ENCODE measurements at regions not wholly inside any gene's neighbourhood (a gene's known extent, or its start where the extent isn't known, plus 50 kb on each side); places are given as distances from the start of the nearest gene placed in this dataset.
"Not testable (repeated sequence)": the region's sequence is repeated elsewhere in the genome, so short reads cannot be mapped to it uniquely, and the experiment has no call there.

DNA sequence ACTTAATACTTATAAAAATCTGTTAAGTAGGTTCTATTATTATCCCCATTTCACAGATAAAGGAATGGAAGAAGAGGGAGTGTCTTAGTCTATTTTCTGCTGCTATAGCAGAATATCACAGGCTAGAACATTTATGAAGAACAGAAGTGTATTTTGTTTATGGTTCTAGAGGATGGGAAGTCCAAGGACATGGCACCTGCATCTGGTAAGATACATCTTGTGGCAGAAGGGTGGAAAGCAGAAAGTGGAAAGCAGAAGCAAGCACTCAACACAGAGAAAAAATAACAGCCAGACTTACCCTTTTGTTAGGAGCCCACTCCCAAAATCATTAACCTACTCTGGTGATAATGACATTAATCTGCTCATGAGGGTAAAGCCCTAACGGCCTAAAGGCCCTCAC, 422.4 kb downstream of the NPIPA8 start:
- TF ChIP-seq, protein P1, sequence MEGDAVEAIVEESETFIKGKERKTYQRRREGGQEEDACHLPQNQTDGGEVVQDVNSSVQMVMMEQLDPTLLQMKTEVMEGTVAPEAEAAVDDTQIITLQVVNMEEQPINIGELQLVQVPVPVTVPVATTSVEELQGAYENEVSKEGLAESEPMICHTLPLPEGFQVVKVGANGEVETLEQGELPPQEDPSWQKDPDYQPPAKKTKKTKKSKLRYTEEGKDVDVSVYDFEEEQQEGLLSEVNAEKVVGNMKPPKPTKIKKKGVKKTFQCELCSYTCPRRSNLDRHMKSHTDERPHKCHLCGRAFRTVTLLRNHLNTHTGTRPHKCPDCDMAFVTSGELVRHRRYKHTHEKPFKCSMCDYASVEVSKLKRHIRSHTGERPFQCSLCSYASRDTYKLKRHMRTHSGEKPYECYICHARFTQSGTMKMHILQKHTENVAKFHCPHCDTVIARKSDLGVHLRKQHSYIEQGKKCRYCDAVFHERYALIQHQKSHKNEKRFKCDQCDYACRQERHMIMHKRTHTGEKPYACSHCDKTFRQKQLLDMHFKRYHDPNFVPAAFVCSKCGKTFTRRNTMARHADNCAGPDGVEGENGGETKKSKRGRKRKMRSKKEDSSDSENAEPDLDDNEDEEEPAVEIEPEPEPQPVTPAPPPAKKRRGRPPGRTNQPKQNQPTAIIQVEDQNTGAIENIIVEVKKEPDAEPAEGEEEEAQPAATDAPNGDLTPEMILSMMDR (IDR thresholded peaks at IDR 0.05; ENCODE audit: extremely low read depth, low read depth, low read length), result no peak
- no peaks in the 10 kb centered on the region for H3K27me3 ChIP-seq (ENCODE audit: insufficient read depth, low read length)
- no peaks in the 10 kb centered on the region for H3K79me2 ChIP-seq (ENCODE audit: insufficient read depth, low read length)
- DNase-seq (ENCODE audit: insufficient read length, low spot score, missing footprints), result no peak
- H3K4me2 ChIP-seq (ENCODE audit: insufficient read depth, low read length), result no peak overlapping the region
- no peak overlapping the region for H2AFZ ChIP-seq (ENCODE audit: low read length)
- H3K9me3 ChIP-seq (ENCODE audit: low read depth, low read length), result no peaks in the 10 kb centered on the region
- H3K4me1 ChIP-seq (ENCODE audit: insufficient read depth, low read length), result no peaks in the 10 kb centered on the region
- no peaks in the 10 kb centered on the region for H3K36me3 ChIP-seq (ENCODE audit: insufficient read depth, low read length)
- no peak overlapping the region for H3K4me3 ChIP-seq (ENCODE audit: insufficient read depth, low read length)
- H3K27ac ChIP-seq (ENCODE audit: low read depth, low read length), result no peak overlapping the region
- no peaks in the 10 kb centered on the region for H4K20me1 ChIP-seq (ENCODE audit: insufficient read depth, low read length)

DNA sequence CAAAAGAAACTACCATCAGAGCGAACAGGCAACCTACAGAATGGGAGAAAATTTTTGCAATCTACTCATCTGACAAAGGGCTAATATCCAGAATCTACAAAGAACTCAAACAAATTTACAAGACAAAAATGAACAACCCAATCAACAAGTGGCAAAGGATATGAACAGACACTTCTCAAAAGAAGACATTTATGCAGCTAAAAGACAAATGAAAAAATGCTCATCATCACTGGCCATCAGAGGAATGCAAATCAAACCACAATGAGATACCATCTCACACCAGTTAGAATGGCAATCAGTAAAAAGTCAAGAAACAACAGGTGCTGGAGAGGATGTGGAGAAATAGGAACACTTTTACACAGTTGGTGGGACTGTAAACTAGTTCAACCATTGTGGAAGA, 425.0 kb downstream of the NPIPA8 start:
- not testable (repeated sequence) for H4K20me1 ChIP-seq (ENCODE audit: insufficient read depth, low read length); DNase-seq (ENCODE audit: insufficient read length, low spot score, missing footprints); H3K79me2 ChIP-seq (ENCODE audit: insufficient read depth, low read length); H3K27me3 ChIP-seq (ENCODE audit: insufficient read depth, low read length); H3K9me3 ChIP-seq (ENCODE audit: low read depth, low read length); H3K4me3 ChIP-seq (ENCODE audit: insufficient read depth, low read length); H2AFZ ChIP-seq (ENCODE audit: low read length); H3K36me3 ChIP-seq (ENCODE audit: insufficient read depth, low read length); H3K4me2 ChIP-seq (ENCODE audit: insufficient read depth, low read length); H3K4me1 ChIP-seq (ENCODE audit: insufficient read depth, low read length); H3K27ac ChIP-seq (ENCODE audit: low read depth, low read length)

DNA sequence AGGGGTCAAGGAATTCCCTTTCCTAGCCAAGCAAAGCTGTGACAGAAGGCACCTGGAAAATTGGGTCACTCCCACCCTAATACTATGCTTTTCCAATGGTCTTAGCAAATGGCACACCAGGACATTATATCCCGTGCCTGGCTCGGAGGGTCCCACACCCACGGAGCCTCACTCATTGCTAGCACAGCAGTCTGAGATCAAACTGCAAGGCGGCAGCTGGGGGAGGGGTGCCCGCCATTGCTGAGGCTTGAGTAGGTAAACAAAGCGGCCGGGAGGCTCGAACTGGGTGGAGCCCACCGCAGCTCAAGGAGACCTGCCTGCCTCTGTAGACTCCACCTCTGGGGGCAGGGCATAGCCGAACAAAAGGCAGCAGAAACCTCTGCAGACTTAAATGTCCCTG, 429.9 kb downstream of the NPIPA8 start:
- H3K4me1 ChIP-seq (ENCODE audit: insufficient read depth, low read length); H3K27ac ChIP-seq (ENCODE audit: low read depth, low read length); H3K4me2 ChIP-seq (ENCODE audit: insufficient read depth, low read length); H3K9me3 ChIP-seq (ENCODE audit: low read depth, low read length); H3K4me3 ChIP-seq (ENCODE audit: insufficient read depth, low read length); H2AFZ ChIP-seq (ENCODE audit: low read length); H3K27me3 ChIP-seq (ENCODE audit: insufficient read depth, low read length); H3K36me3 ChIP-seq (ENCODE audit: insufficient read depth, low read length); H4K20me1 ChIP-seq (ENCODE audit: insufficient read depth, low read length); DNase-seq (ENCODE audit: insufficient read length, low spot score, missing footprints); H3K79me2 ChIP-seq (ENCODE audit: insufficient read depth, low read length): not testable (repeated sequence)

DNA sequence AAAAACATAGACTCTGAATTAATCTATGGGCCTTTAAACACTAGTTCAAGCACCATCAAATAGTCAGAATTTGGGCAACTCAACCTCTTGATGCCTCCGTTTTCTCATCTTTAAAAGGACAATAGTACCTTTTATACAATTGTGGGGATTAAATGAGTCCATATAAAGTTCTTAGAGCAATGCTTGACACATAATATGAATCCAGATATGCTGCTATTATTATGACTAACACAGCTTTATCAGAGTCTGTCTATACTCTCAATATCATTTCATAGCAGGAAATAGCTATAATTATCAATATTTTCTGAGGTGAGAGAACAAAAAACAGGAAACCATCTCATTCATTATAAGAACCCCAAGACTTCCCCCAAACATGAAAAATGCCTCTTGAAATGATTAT, 430.5 kb upstream of the XYLT1 start:
- Histone ChIP-seq H3K4me2 (ENCODE audit: insufficient read depth, low read length) (no peak overlapping the region), H4K20me1 (ENCODE audit: insufficient read depth, low read length) (no peaks in the 10 kb centered on the region), H2AFZ (ENCODE audit: low read length) (no peak overlapping the region), H3K79me2 (ENCODE audit: insufficient read depth, low read length) (no peaks in the 10 kb centered on the region), H3K27ac (ENCODE audit: low read depth, low read length) (no peak overlapping the region), H3K4me1 (ENCODE audit: insufficient read depth, low read length) (no peaks in the 10 kb centered on the region), H3K36me3 (ENCODE audit: insufficient read depth, low read length) (no peaks in the 10 kb centered on the region), H3K9me3 (ENCODE audit: low read depth, low read length) (no peaks in the 10 kb centered on the region), H3K4me3 (ENCODE audit: insufficient read depth, low read length) (no peak overlapping the region), H3K27me3 (ENCODE audit: insufficient read depth, low read length) (no peaks in the 10 kb centered on the region)
- TF ChIP-seq, protein P1 (IDR thresholded peaks at IDR 0.05; ENCODE audit: extremely low read depth, low read depth, low read length), result no peak
- DNase-seq (ENCODE audit: insufficient read length, low spot score, missing footprints), result no peak

DNA sequence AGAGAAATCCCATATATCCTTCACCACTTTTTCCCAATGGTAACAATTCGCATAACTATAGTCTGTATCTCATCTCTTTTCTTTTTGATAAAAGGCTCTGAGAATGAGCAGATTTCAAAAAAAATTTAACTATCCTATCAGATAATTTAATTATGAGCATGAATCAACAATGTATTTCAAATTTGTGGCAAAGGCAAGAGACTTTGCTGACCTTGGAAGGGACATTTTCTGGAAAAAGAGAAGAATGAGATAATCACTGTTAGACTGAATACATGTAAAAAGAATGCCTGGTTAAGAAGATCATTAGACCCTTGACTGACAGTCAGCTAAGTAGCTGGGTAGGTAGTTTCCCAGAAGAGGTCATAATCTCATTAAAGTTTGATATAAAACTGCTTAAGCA, 428.4 kb upstream of the XYLT1 start:
- no peak overlapping the region for H2AFZ ChIP-seq (ENCODE audit: low read length)
- no peaks in the 10 kb centered on the region for H4K20me1 ChIP-seq (ENCODE audit: insufficient read depth, low read length)

More for the DNA sequence above, 428.4 kb upstream of the XYLT1 start:
- no peak for DNase-seq (ENCODE audit: insufficient read length, low spot score, missing footprints)
- H3K79me2 ChIP-seq (ENCODE audit: insufficient read depth, low read length), result no peaks in the 10 kb centered on the region
- H3K4me2 ChIP-seq (ENCODE audit: insufficient read depth, low read length), result no peak overlapping the region
- no peak overlapping the region for H3K27ac ChIP-seq (ENCODE audit: low read depth, low read length)
- H3K4me3 ChIP-seq (ENCODE audit: insufficient read depth, low read length), result no peak overlapping the region
- no peaks in the 10 kb centered on the region for H3K36me3 ChIP-seq (ENCODE audit: insufficient read depth, low read length)
- no peaks in the 10 kb centered on the region for H3K9me3 ChIP-seq (ENCODE audit: low read depth, low read length)
- no peaks in the 10 kb centered on the region for H3K27me3 ChIP-seq (ENCODE audit: insufficient read depth, low read length)
- no peaks in the 10 kb centered on the region for H3K4me1 ChIP-seq (ENCODE audit: insufficient read depth, low read length)
- TF ChIP-seq, protein P1 (IDR thresholded peaks at IDR 0.05; ENCODE audit: extremely low read depth, low read depth, low read length), result no peak

All from osteoblast (primary cell).